SU-DHL-6 (cell line): ENCODE measurements at regions not wholly inside any gene's neighbourhood (a gene's known extent, or its start where the extent isn't known, plus 50 kb on each side); places are given as distances from the start of the nearest gene placed in this dataset.

Experiments used
- EZH2phosphoT487 ChIP-seq: fragments of 200-600 bp; sonication (generic), shearing (Covaris generic); conservative IDR thresholded peaks from 2 replicates; pipeline ENCODE4 v1.6.1; 2018; ENCODE audit warnings: mild to moderate bottlenecking, antibody characterized with exemption, low read length, moderate library complexity, mixed read lengths
- TF ChIP-seq, protein P1 (sequence below): fragments of 200-600 bp; sonication (generic); IDR thresholded peaks from one replicate; pipeline ENCODE4 v1.5.1; 2017; ENCODE audit warnings: antibody characterized with exemption, mild to moderate bottlenecking, low read length, moderate library complexity; ENCODE audit not compliant: insufficient read depth, poor library complexity, severe bottlenecking

DNA sequence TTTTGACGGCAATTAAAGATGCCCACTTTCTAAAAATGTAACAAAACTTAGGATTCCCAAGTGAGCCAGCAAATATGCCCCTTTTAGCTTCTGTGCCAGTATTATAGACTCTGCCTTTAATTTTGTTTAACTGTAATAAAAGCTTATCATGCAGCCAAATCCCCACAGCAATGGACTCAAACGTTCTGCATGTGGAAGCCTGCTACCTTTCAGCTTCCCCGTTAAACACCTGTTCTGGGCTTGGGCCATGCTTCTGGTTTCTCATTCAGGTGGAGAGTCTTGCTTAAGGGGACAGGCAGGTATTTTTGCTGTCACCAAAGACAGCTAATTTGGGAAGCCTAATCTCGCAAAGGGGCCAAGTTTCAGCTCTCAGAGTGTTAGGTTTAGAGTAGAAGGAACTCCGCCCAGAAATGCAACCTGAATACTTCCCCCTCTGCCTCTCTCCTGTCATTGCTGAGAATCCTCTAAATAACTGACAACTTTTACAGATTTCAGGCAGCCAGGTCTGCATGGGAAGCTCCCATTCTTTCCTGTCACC lies 399.4 kb upstream of the ATP11B start:
- TF ChIP-seq, protein P1, sequence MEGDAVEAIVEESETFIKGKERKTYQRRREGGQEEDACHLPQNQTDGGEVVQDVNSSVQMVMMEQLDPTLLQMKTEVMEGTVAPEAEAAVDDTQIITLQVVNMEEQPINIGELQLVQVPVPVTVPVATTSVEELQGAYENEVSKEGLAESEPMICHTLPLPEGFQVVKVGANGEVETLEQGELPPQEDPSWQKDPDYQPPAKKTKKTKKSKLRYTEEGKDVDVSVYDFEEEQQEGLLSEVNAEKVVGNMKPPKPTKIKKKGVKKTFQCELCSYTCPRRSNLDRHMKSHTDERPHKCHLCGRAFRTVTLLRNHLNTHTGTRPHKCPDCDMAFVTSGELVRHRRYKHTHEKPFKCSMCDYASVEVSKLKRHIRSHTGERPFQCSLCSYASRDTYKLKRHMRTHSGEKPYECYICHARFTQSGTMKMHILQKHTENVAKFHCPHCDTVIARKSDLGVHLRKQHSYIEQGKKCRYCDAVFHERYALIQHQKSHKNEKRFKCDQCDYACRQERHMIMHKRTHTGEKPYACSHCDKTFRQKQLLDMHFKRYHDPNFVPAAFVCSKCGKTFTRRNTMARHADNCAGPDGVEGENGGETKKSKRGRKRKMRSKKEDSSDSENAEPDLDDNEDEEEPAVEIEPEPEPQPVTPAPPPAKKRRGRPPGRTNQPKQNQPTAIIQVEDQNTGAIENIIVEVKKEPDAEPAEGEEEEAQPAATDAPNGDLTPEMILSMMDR: no peak
- no peak for TF ChIP-seq EZH2phosphoT487
